ENCODE measurements at regions not wholly inside any gene's neighbourhood (a gene's known extent, or its start where the extent isn't known, plus 50 kb on each side); places are given as distances from the start of the nearest gene placed in this dataset.

DNA sequence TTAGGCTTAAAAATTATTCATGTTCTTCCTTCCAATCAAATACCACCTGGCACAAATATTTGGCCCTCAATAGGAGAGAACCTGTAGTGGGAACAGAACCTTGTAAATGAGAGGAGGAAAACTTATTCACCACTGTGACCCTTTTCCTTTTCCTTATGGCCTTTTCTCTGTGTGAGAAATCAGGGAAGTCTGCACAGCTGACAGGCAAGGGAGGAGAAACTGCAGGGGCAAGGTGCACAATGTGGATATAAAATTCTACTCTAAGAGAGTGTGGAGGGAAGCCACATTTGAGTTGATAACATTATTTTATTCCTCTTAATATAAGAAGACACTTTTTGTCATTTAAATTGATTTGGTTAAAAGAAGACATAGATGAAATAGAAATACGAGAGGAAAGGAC, 1247.0 kb upstream of the CHAC2 start:
- TF ChIP-seq, protein P1, sequence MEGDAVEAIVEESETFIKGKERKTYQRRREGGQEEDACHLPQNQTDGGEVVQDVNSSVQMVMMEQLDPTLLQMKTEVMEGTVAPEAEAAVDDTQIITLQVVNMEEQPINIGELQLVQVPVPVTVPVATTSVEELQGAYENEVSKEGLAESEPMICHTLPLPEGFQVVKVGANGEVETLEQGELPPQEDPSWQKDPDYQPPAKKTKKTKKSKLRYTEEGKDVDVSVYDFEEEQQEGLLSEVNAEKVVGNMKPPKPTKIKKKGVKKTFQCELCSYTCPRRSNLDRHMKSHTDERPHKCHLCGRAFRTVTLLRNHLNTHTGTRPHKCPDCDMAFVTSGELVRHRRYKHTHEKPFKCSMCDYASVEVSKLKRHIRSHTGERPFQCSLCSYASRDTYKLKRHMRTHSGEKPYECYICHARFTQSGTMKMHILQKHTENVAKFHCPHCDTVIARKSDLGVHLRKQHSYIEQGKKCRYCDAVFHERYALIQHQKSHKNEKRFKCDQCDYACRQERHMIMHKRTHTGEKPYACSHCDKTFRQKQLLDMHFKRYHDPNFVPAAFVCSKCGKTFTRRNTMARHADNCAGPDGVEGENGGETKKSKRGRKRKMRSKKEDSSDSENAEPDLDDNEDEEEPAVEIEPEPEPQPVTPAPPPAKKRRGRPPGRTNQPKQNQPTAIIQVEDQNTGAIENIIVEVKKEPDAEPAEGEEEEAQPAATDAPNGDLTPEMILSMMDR (IDR thresholded peaks at IDR 0.05; ENCODE audit: low read depth, low read length, poor library complexity, severe bottlenecking): no peak
- no peak for TF ChIP-seq EZH2phosphoT487 (IDR thresholded peaks at IDR 0.05; ENCODE audit: borderline replicate concordance, low read length)

All from DOHH2 (cell line).